Right lobe of liver (tissue), 4 donors: ENCODE measurements at regions not wholly inside any gene's neighbourhood (a gene's known extent, or its start where the extent isn't known, plus 50 kb on each side); places are given as distances from the start of the nearest gene placed in this dataset.

Experiments
- POLR2A ChIP-seq: fragments of 450-650 bp; IDR thresholded peaks from one replicate; pipeline ENCODE4 v1.6.1; 2017; ENCODE audit warnings: antibody characterized with exemption, mild to moderate bottlenecking
- TF ChIP-seq, protein P1 (sequence below), 4 donors: fragments of 200-600 bp in 3 of 4; fragments of 450-650 bp in 1 of 4; IDR thresholded peaks; one replicate each; pipeline versions ENCODE4 v1.5.1 to v1.8.0; 2016 to 2022; ENCODE audit warnings: antibody characterized with exemption in 4 of 4, mild to moderate bottlenecking in 2 of 4
- donor health status: DM: no; HTN: no; CAD: no.
- donor health status: DM: no; HTN: no; CAD: no.
- donor health status: DM: no; HTN: yes; CAD: no.

GRCh38 chr2:164328310-164328709, 293.0 kb downstream of the GRB14 start:
- TF ChIP-seq, protein P1, sequence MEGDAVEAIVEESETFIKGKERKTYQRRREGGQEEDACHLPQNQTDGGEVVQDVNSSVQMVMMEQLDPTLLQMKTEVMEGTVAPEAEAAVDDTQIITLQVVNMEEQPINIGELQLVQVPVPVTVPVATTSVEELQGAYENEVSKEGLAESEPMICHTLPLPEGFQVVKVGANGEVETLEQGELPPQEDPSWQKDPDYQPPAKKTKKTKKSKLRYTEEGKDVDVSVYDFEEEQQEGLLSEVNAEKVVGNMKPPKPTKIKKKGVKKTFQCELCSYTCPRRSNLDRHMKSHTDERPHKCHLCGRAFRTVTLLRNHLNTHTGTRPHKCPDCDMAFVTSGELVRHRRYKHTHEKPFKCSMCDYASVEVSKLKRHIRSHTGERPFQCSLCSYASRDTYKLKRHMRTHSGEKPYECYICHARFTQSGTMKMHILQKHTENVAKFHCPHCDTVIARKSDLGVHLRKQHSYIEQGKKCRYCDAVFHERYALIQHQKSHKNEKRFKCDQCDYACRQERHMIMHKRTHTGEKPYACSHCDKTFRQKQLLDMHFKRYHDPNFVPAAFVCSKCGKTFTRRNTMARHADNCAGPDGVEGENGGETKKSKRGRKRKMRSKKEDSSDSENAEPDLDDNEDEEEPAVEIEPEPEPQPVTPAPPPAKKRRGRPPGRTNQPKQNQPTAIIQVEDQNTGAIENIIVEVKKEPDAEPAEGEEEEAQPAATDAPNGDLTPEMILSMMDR (IDR thresholded peaks at IDR 0.05), result no peak
- TF ChIP-seq POLR2A, result no peak
